ENCODE measurements at regions not wholly inside any gene's neighbourhood (a gene's known extent, or its start where the extent isn't known, plus 50 kb on each side); places are given as distances from the start of the nearest gene placed in this dataset.

- Histone ChIP-seq H3K4me3 (ENCODE audit: low read length) (no peak overlapping the region), H3K9me3 (ENCODE audit: insufficient read depth, low read depth, low read length) (no peaks in the 10 kb centered on the region), H3K27ac (ENCODE audit: low read length) (no peak overlapping the region), H3K4me1 (ENCODE audit: insufficient read depth, low read length) (peaks cover 11% of the 10 kb centered on the region), H3K36me3 (ENCODE audit: insufficient read depth, low read depth, low read length) (no peaks in the 10 kb centered on the region), H3K27me3 (ENCODE audit: insufficient read depth, low read length) (no peaks in the 10 kb centered on the region), H3K9ac (ENCODE audit: low read depth, low read length) (no peak overlapping the region)
Measured at GRCh38 chr10:55404094-55404493, 603.1 kb upstream of the PCDH15 start.

- H3K36me3 ChIP-seq (ENCODE audit: insufficient read depth, low read depth, low read length): no peaks in the 10 kb centered on the region
- no peak overlapping the region for H3K9ac ChIP-seq (ENCODE audit: low read depth, low read length)
- H3K27me3 ChIP-seq (ENCODE audit: insufficient read depth, low read length): no peaks in the 10 kb centered on the region
- no peak overlapping the region for H3K27ac ChIP-seq (ENCODE audit: low read length)
- H3K9me3 ChIP-seq (ENCODE audit: insufficient read depth, low read depth, low read length): no peaks in the 10 kb centered on the region
- H3K4me3 ChIP-seq (ENCODE audit: low read length): no peak overlapping the region
- H3K4me1 ChIP-seq (ENCODE audit: insufficient read depth, low read length): peaks cover 15% of the 10 kb centered on the region
Measured at GRCh38 chr10:55400075-55400849, 599.2 kb upstream of the PCDH15 start.

- H3K4me1 ChIP-seq (ENCODE audit: insufficient read depth, low read length): peaks cover 17% of the 10 kb centered on the region
- H3K9ac ChIP-seq (ENCODE audit: low read depth, low read length): no peak overlapping the region
- H3K27ac ChIP-seq (ENCODE audit: low read length): no peak overlapping the region
- no peaks in the 10 kb centered on the region for H3K27me3 ChIP-seq (ENCODE audit: insufficient read depth, low read length)
- H3K9me3 ChIP-seq (ENCODE audit: insufficient read depth, low read depth, low read length): no peaks in the 10 kb centered on the region
- H3K36me3 ChIP-seq (ENCODE audit: insufficient read depth, low read depth, low read length): no peaks in the 10 kb centered on the region
- no peak overlapping the region for H3K4me3 ChIP-seq (ENCODE audit: low read length)
Measured at GRCh38 chr10:55398497-55398882, 597.5 kb upstream of the PCDH15 start.

GRCh38 chr10:55397777-55398496 is 596.9 kb upstream of the PCDH15 start:
- peaks cover 17% of the 10 kb centered on the region for H3K4me1 ChIP-seq (ENCODE audit: insufficient read depth, low read length)
- H3K27ac ChIP-seq (ENCODE audit: low read length): no peak overlapping the region
- H3K9ac ChIP-seq (ENCODE audit: low read depth, low read length): no peak overlapping the region
- no peaks in the 10 kb centered on the region for H3K36me3 ChIP-seq (ENCODE audit: insufficient read depth, low read depth, low read length)
- no peak overlapping the region for H3K4me3 ChIP-seq (ENCODE audit: low read length)
- no peaks in the 10 kb centered on the region for H3K9me3 ChIP-seq (ENCODE audit: insufficient read depth, low read depth, low read length)
- H3K27me3 ChIP-seq (ENCODE audit: insufficient read depth, low read length): no peaks in the 10 kb centered on the region

- Histone ChIP-seq H3K9ac (ENCODE audit: low read depth, low read length) (no peak overlapping the region), H3K36me3 (ENCODE audit: insufficient read depth, low read depth, low read length) (no peaks in the 10 kb centered on the region), H3K27ac (ENCODE audit: low read length) (no peak overlapping the region), H3K27me3 (ENCODE audit: insufficient read depth, low read length) (no peaks in the 10 kb centered on the region), H3K9me3 (ENCODE audit: insufficient read depth, low read depth, low read length) (no peaks in the 10 kb centered on the region), H3K4me3 (ENCODE audit: low read length) (no peak overlapping the region), H3K4me1 (ENCODE audit: insufficient read depth, low read length) (no peaks in the 10 kb centered on the region)
Measured at GRCh38 chr10:55378196-55378595, 577.2 kb upstream of the PCDH15 start.

GRCh38 chr10:55374917-55375316 is 573.9 kb upstream of the PCDH15 start:
- H3K36me3 ChIP-seq (ENCODE audit: insufficient read depth, low read depth, low read length): no peaks in the 10 kb centered on the region
- H3K4me3 ChIP-seq (ENCODE audit: low read length): no peak overlapping the region
- H3K4me1 ChIP-seq (ENCODE audit: insufficient read depth, low read length): no peaks in the 10 kb centered on the region

GRCh38 chr10:55374060-55374459 is 573.0 kb upstream of the PCDH15 start:
- Histone ChIP-seq H3K36me3 (ENCODE audit: insufficient read depth, low read depth, low read length) (no peaks in the 10 kb centered on the region), H3K27me3 (ENCODE audit: insufficient read depth, low read length) (no peaks in the 10 kb centered on the region), H3K4me1 (ENCODE audit: insufficient read depth, low read length) (no peaks in the 10 kb centered on the region), H3K27ac (ENCODE audit: low read length) (no peak overlapping the region), H3K9ac (ENCODE audit: low read depth, low read length) (no peak overlapping the region), H3K4me3 (ENCODE audit: low read length) (no peak overlapping the region), H3K9me3 (ENCODE audit: insufficient read depth, low read depth, low read length) (no peaks in the 10 kb centered on the region)

More at GRCh38 chr10:55374917-55375316, 573.9 kb upstream of the PCDH15 start:
- H3K9me3 ChIP-seq (ENCODE audit: insufficient read depth, low read depth, low read length): no peaks in the 10 kb centered on the region
- no peak overlapping the region for H3K9ac ChIP-seq (ENCODE audit: low read depth, low read length)
- no peak overlapping the region for H3K27ac ChIP-seq (ENCODE audit: low read length)
- no peaks in the 10 kb centered on the region for H3K27me3 ChIP-seq (ENCODE audit: insufficient read depth, low read length)

GRCh38 chr10:55369670-55370420 is 568.8 kb upstream of the PCDH15 start:
- no peaks in the 10 kb centered on the region for H3K36me3 ChIP-seq (ENCODE audit: insufficient read depth, low read depth, low read length)
- no peaks in the 10 kb centered on the region for H3K27me3 ChIP-seq (ENCODE audit: insufficient read depth, low read length)
- H3K4me3 ChIP-seq (ENCODE audit: low read length): no peak overlapping the region
- no peak overlapping the region for H3K27ac ChIP-seq (ENCODE audit: low read length)
- no peaks in the 10 kb centered on the region for H3K9me3 ChIP-seq (ENCODE audit: insufficient read depth, low read depth, low read length)
- H3K4me1 ChIP-seq (ENCODE audit: insufficient read depth, low read length): no peaks in the 10 kb centered on the region
- H3K9ac ChIP-seq (ENCODE audit: low read depth, low read length): no peak overlapping the region

GRCh38 chr10:55368467-55368866 is 567.4 kb upstream of the PCDH15 start:
- no peaks in the 10 kb centered on the region for H3K36me3 ChIP-seq (ENCODE audit: insufficient read depth, low read depth, low read length)
- H3K4me3 ChIP-seq (ENCODE audit: low read length): no peak overlapping the region
- no peaks in the 10 kb centered on the region for H3K27me3 ChIP-seq (ENCODE audit: insufficient read depth, low read length)
- H3K9ac ChIP-seq (ENCODE audit: low read depth, low read length): no peak overlapping the region
- no peaks in the 10 kb centered on the region for H3K9me3 ChIP-seq (ENCODE audit: insufficient read depth, low read depth, low read length)
- no peak overlapping the region for H3K27ac ChIP-seq (ENCODE audit: low read length)
- no peaks in the 10 kb centered on the region for H3K4me1 ChIP-seq (ENCODE audit: insufficient read depth, low read length)

- no peak overlapping the region for H3K9ac ChIP-seq (ENCODE audit: low read depth, low read length)
- H3K4me3 ChIP-seq (ENCODE audit: low read length): no peak overlapping the region
- no peak overlapping the region for H3K27ac ChIP-seq (ENCODE audit: low read length)
- no peaks in the 10 kb centered on the region for H3K36me3 ChIP-seq (ENCODE audit: insufficient read depth, low read depth, low read length)
- no peaks in the 10 kb centered on the region for H3K9me3 ChIP-seq (ENCODE audit: insufficient read depth, low read depth, low read length)
- H3K27me3 ChIP-seq (ENCODE audit: insufficient read depth, low read length): no peaks in the 10 kb centered on the region
- no peaks in the 10 kb centered on the region for H3K4me1 ChIP-seq (ENCODE audit: insufficient read depth, low read length)
Measured at GRCh38 chr10:55367555-55367954, 566.5 kb upstream of the PCDH15 start.

- Histone ChIP-seq H3K27ac (ENCODE audit: low read length) (no peak overlapping the region), H3K27me3 (ENCODE audit: insufficient read depth, low read length) (no peaks in the 10 kb centered on the region), H3K9me3 (ENCODE audit: insufficient read depth, low read depth, low read length) (no peaks in the 10 kb centered on the region), H3K9ac (ENCODE audit: low read depth, low read length) (no peak overlapping the region), H3K4me1 (ENCODE audit: insufficient read depth, low read length) (no peaks in the 10 kb centered on the region), H3K36me3 (ENCODE audit: insufficient read depth, low read depth, low read length) (no peaks in the 10 kb centered on the region), H3K4me3 (ENCODE audit: low read length) (no peak overlapping the region)
Measured at GRCh38 chr10:55358539-55358938, 557.5 kb upstream of the PCDH15 start.
